ENCODE measurements at regions not wholly inside any gene's neighbourhood (a gene's known extent, or its start where the extent isn't known, plus 50 kb on each side); places are given as distances from the start of the nearest gene placed in this dataset.

GRCh38 chr6:105626295-105627158 lies 223.6 kb upstream of the PREP start:
- no peaks in the 10 kb centered on the region for H4K20me1 ChIP-seq (ENCODE audit: insufficient read depth)
- no peaks in the 10 kb centered on the region for H3K79me2 ChIP-seq (ENCODE audit: insufficient read depth)
- no peak overlapping the region for H3K4me2 ChIP-seq
- CTCF ChIA-PET = no interaction called here
- H3K9me3 ChIP-seq = no peaks in the 10 kb centered on the region
- H3K9ac ChIP-seq = no peak overlapping the region
- H3K4me1 ChIP-seq (ENCODE audit: control insufficient read depth in 1 of 2, insufficient read depth in 2 of 2, low read depth in 1 of 2, low read length in 1 of 2) = no peaks in the 10 kb centered on the region; a peak in 1 of 4 replicates
- H3F3A ChIP-seq (replicated peaks; ENCODE audit: insufficient read depth) = peaks cover 4% of the 10 kb centered on the region
- TF ChIP-seq, protein P1, sequence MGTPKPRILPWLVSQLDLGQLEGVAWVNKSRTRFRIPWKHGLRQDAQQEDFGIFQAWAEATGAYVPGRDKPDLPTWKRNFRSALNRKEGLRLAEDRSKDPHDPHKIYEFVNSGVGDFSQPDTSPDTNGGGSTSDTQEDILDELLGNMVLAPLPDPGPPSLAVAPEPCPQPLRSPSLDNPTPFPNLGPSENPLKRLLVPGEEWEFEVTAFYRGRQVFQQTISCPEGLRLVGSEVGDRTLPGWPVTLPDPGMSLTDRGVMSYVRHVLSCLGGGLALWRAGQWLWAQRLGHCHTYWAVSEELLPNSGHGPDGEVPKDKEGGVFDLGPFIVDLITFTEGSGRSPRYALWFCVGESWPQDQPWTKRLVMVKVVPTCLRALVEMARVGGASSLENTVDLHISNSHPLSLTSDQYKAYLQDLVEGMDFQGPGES (IDR thresholded peaks at IDR 0.05; ENCODE audit: low read depth, low read length) = no peak
- no peak for TF ChIP-seq NFIC (IDR thresholded peaks at IDR 0.05; ENCODE audit: borderline replicate concordance)
- no peak for TF ChIP-seq RAD21 (IDR thresholded peaks at IDR 0.05; ENCODE audit: low read length)
- no peaks in the 10 kb centered on the region for H3K36me3 ChIP-seq (replicated peaks in 1 of 2; ENCODE audit: control insufficient read depth in 1 of 2, insufficient read depth in 2 of 2, low read length in 1 of 2)
- H3K4me3 ChIP-seq (ENCODE audit: low read depth in 2 of 2, low read length in 1 of 2) = no peak overlapping the region
- H3K27ac ChIP-seq (ENCODE audit: low read depth in 2 of 2, low read length in 1 of 2) = no peak overlapping the region
- H3K9me2 ChIP-seq = no peaks in the 10 kb centered on the region
- POLR2A ChIA-PET = no interaction called here
- no peaks in the 10 kb centered on the region for H3K27me3 ChIP-seq (ENCODE audit: insufficient read depth)
- DNase-seq = no peak
- WGBS (ENCODE audit: low lambda C conversion rate) = 57% methylated on average over 2 of the region's 2 CpGs
- H2AFZ ChIP-seq (ENCODE audit: low read depth) = no peak overlapping the region

DNA sequence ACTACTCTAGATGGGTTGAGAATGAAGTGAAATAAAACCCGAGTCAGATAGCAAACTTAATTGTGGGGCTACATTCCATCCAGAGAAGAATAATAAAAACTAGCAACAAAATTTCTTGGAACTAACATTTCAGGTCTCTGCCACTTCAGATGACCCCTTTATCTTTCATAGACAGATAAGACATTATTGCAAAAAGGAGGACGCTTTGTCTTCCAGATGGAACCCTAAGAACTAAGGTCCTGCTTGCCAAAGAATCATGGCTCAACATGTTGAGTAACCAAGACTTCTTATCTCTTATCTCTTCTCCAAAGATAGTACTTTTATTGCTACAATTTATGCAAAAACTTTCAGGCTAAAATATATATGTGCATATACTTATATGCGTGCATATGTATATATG lies 221.1 kb upstream of the PREP start:
- no peaks in the 10 kb centered on the region for H3K36me3 ChIP-seq (replicated peaks in 1 of 2; ENCODE audit: control insufficient read depth in 1 of 2, insufficient read depth in 2 of 2, low read length in 1 of 2)
- no peaks in the 10 kb centered on the region for H3K9me3 ChIP-seq
- H3K27ac ChIP-seq (ENCODE audit: low read depth in 2 of 2, low read length in 1 of 2) = no peak overlapping the region
- no peak overlapping the region for H3K4me3 ChIP-seq (ENCODE audit: low read depth in 2 of 2, low read length in 1 of 2)
- ChIA-PET CTCF (no interaction called here), POLR2A (no interaction called here)
- H4K20me1 ChIP-seq (ENCODE audit: insufficient read depth) = no peaks in the 10 kb centered on the region
- H3K9ac ChIP-seq = no peak overlapping the region
- no peaks in the 10 kb centered on the region for H3K9me2 ChIP-seq
- H3K27me3 ChIP-seq (ENCODE audit: insufficient read depth) = no peaks in the 10 kb centered on the region
- no peak overlapping the region for H2AFZ ChIP-seq (ENCODE audit: low read depth)
- peaks cover 0 to 5% of the 10 kb centered on the region in 2 experiments; a peak in 2 of 4 replicates for H3K4me1 ChIP-seq (ENCODE audit: control insufficient read depth in 1 of 2, insufficient read depth in 2 of 2, low read depth in 1 of 2, low read length in 1 of 2)
- WGBS (ENCODE audit: low lambda C conversion rate) = 58% methylated on average over 3 of the region's 3 CpGs
- no peak overlapping the region for H3K4me2 ChIP-seq
- H3K79me2 ChIP-seq (ENCODE audit: insufficient read depth) = no peaks in the 10 kb centered on the region
- peaks cover 4% of the 10 kb centered on the region for H3F3A ChIP-seq (replicated peaks; ENCODE audit: insufficient read depth)
- no peak for DNase-seq
- TF ChIP-seq GATA2 (CRISPR knock-in tag; IDR thresholded peaks at IDR 0.05) (no peak), TAF1 (IDR thresholded peaks at IDR 0.05; ENCODE audit: borderline replicate concordance, low read depth, low read length) (no peak), EZH2phosphoT487 (IDR thresholded peaks at IDR 0.05; ENCODE audit: borderline replicate concordance, low read depth) (no peak), EP300 (IDR thresholded peaks at IDR 0.05; ENCODE audit: borderline replicate concordance in 1 of 2, low read depth in 1 of 2, low read length in 1 of 2) (no peak), MAX (IDR thresholded peaks at IDR 0.05; ENCODE audit: low read depth) (no peak), POLR2AphosphoS5 (IDR thresholded peaks at IDR 0.05; ENCODE audit: low read depth, low read length) (no peak), RCOR1 (IDR thresholded peaks at IDR 0.05; ENCODE audit: low read length) (no peak), NRF1 (IDR thresholded peaks at IDR 0.05; ENCODE audit: low read depth, low read length) (no peak), YY1 (IDR thresholded peaks at IDR 0.05; ENCODE audit: low read depth) (no peak), TEAD4 (IDR thresholded peaks at IDR 0.05; ENCODE audit: borderline replicate concordance, insufficient read depth) (no peak), MEF2A (IDR thresholded peaks at IDR 0.05; ENCODE audit: borderline replicate concordance, low read depth) (no peak), SIN3A (IDR thresholded peaks at IDR 0.05; ENCODE audit: borderline replicate concordance, low read depth, low read length) (no peak), RAD21 (IDR thresholded peaks at IDR 0.05; ENCODE audit: low read length) (no peak), SMC3 (IDR thresholded peaks at IDR 0.05; ENCODE audit: low read depth, low read length) (no peak)
- TF ChIP-seq, protein P2, sequence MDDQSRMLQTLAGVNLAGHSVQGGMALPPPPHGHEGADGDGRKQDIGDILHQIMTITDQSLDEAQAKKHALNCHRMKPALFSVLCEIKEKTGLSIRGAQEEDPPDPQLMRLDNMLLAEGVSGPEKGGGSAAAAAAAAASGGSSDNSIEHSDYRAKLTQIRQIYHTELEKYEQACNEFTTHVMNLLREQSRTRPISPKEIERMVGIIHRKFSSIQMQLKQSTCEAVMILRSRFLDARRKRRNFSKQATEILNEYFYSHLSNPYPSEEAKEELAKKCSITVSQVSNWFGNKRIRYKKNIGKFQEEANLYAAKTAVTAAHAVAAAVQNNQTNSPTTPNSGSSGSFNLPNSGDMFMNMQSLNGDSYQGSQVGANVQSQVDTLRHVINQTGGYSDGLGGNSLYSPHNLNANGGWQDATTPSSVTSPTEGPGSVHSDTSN (IDR thresholded peaks at IDR 0.05) = no peak
- TF ChIP-seq, protein P3, sequence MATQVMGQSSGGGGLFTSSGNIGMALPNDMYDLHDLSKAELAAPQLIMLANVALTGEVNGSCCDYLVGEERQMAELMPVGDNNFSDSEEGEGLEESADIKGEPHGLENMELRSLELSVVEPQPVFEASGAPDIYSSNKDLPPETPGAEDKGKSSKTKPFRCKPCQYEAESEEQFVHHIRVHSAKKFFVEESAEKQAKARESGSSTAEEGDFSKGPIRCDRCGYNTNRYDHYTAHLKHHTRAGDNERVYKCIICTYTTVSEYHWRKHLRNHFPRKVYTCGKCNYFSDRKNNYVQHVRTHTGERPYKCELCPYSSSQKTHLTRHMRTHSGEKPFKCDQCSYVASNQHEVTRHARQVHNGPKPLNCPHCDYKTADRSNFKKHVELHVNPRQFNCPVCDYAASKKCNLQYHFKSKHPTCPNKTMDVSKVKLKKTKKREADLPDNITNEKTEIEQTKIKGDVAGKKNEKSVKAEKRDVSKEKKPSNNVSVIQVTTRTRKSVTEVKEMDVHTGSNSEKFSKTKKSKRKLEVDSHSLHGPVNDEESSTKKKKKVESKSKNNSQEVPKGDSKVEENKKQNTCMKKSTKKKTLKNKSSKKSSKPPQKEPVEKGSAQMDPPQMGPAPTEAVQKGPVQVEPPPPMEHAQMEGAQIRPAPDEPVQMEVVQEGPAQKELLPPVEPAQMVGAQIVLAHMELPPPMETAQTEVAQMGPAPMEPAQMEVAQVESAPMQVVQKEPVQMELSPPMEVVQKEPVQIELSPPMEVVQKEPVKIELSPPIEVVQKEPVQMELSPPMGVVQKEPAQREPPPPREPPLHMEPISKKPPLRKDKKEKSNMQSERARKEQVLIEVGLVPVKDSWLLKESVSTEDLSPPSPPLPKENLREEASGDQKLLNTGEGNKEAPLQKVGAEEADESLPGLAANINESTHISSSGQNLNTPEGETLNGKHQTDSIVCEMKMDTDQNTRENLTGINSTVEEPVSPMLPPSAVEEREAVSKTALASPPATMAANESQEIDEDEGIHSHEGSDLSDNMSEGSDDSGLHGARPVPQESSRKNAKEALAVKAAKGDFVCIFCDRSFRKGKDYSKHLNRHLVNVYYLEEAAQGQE (IDR thresholded peaks at IDR 0.05; ENCODE audit: low read depth, low read length) = no peak
- TF ChIP-seq, protein P4, sequence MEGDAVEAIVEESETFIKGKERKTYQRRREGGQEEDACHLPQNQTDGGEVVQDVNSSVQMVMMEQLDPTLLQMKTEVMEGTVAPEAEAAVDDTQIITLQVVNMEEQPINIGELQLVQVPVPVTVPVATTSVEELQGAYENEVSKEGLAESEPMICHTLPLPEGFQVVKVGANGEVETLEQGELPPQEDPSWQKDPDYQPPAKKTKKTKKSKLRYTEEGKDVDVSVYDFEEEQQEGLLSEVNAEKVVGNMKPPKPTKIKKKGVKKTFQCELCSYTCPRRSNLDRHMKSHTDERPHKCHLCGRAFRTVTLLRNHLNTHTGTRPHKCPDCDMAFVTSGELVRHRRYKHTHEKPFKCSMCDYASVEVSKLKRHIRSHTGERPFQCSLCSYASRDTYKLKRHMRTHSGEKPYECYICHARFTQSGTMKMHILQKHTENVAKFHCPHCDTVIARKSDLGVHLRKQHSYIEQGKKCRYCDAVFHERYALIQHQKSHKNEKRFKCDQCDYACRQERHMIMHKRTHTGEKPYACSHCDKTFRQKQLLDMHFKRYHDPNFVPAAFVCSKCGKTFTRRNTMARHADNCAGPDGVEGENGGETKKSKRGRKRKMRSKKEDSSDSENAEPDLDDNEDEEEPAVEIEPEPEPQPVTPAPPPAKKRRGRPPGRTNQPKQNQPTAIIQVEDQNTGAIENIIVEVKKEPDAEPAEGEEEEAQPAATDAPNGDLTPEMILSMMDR (IDR thresholded peaks at IDR 0.05) = no peak
